HCT116 (cell line): ENCODE measurements at regions not wholly inside any gene's neighbourhood (a gene's known extent, or its start where the extent isn't known, plus 50 kb on each side); places are given as distances from the start of the nearest gene placed in this dataset.

ENCODE experiments used
- ATAC-seq: fragments of 200-7000 bp; cut with Tn5 transposase; 2 replicates; pipeline ENCODE4 v1.9.1; 2020; ENCODE audit warnings: mild to moderate bottlenecking, moderate library complexity
- BruUV-seq: library from RNA; stranded (reverse); fragments of 400-500 nt; replicated peaks from 2 replicates; lab custom pipeline; 2021; lab: Mats Ljungman, UMichigan
- CTCF ChIA-PET: fragments of 300-600 bp; sonication (Branson Sonifier 250); formaldehyde crosslinking; loops from one replicate; lab custom pipeline; 2021; ENCODE audit warnings: antibody characterized with exemption; lab: Charles Lee
- POLR2A ChIA-PET: fragments of 300-600, 350-600 bp; sonication (Branson Sonifier 250); formaldehyde crosslinking; loops from one replicate; lab custom pipeline; 2021; ENCODE audit warnings: antibody characterized with exemption; lab: Charles Lee
- RAD21 ChIA-PET, 2 experiments: fragments of 300-600 bp; sonication (Branson Sonifier 250); formaldehyde crosslinking; loops; one replicate each; lab custom pipeline; 2023; ENCODE audit warnings: low total read pairs in 2 of 2; ENCODE audit not compliant: uncharacterized antibody in 2 of 2, unreplicated experiment in 2 of 2, low non-redundant PET in 1 of 2; lab: Charles Lee
- DNase-seq: peaks from one replicate; pipeline ENCODE4 v3.0.0-alpha.2; 2010; ENCODE audit warnings: low read depth, low spot score
- H2AFZ ChIP-seq: fragments of 200-600 bp; shearing (Covaris generic), sonication (generic); 2 replicates; pipeline ENCODE4 v1.6.1; 2017; ENCODE audit warnings: low read depth, mixed run types, mixed read lengths, antibody characterized with exemption, low read length; ENCODE audit not compliant: poor library complexity, severe bottlenecking
- H3K27ac ChIP-seq: 2 replicates; pipeline ENCODE4 v1.5.1; 2012; ENCODE audit warnings: low read depth, low read length
- H3K27me3 ChIP-seq: fragments of 200-600 bp; sonication (generic); 2 replicates; pipeline ENCODE4 v1.6.1; 2016; ENCODE audit warnings: mixed run types, low read length, mixed read lengths; ENCODE audit not compliant: insufficient read depth
- H3K36me3 ChIP-seq, 2 experiments: fragments of 200-500 bp in 1 of 2; fragments of 200-600 bp in 1 of 2; sonication (Bioruptor generic) in 1 of 2; sonication (generic) in 1 of 2; 2 replicates each; pipeline versions ENCODE4 v1.5.1 to v1.6.1; 2014 to 2016; ENCODE audit warnings: low read length in 2 of 2, inconsistent platforms in 1 of 2, mixed read lengths in 1 of 2, mixed run types in 1 of 2; ENCODE audit not compliant: insufficient read depth in 2 of 2, control insufficient read depth in 1 of 2
- H3K4me1 ChIP-seq, 2 experiments: fragments of 200-600 bp in 1 of 2; sonication (generic) in 1 of 2; 2 replicates each; pipeline versions ENCODE4 v1.5.1 to v1.6.1; 2012 to 2017; ENCODE audit warnings: low read length in 2 of 2, inconsistent platforms in 1 of 2, mild to moderate bottlenecking in 1 of 2, mixed read lengths in 1 of 2, mixed run types in 1 of 2, moderate library complexity in 1 of 2; ENCODE audit not compliant: insufficient read depth in 2 of 2, control insufficient read depth in 1 of 2
- H3K4me2 ChIP-seq: fragments of 200-600 bp; sonication (generic); 2 replicates; pipeline ENCODE4 v1.6.1; 2017; ENCODE audit warnings: mixed run types, low read length, mixed read lengths
- H3K4me3 ChIP-seq, 2 experiments: fragments of 200-600 bp in 1 of 2; sonication (generic) in 1 of 2; replicated peaks in 1 of 2; 2 replicates each; pipeline ENCODE4 v1.5.1; 2011 to 2016; ENCODE audit warnings: low read length in 2 of 2, control low read depth in 1 of 2, low read depth in 1 of 2, mild to moderate bottlenecking in 1 of 2, mixed read lengths in 1 of 2, mixed run types in 1 of 2
- H3K79me2 ChIP-seq: fragments of 200-600 bp; sonication (generic); 2 replicates; pipeline ENCODE4 v1.6.1; 2017; ENCODE audit warnings: mild to moderate bottlenecking, mixed run types, low read length, moderate library complexity, mixed read lengths; ENCODE audit not compliant: insufficient read depth
- H3K9ac ChIP-seq: fragments of 200-600 bp; sonication (generic); 2 replicates; pipeline ENCODE4 v1.6.1; 2016; ENCODE audit warnings: low read length, mixed read lengths
- H3K9me2 ChIP-seq: fragments of 200-600 bp; sonication (generic), shearing (Covaris generic); 2 replicates; pipeline ENCODE4 v1.6.1; 2017; ENCODE audit warnings: mixed run types, mild to moderate bottlenecking, moderate library complexity; ENCODE audit not compliant: insufficient read depth
- H3K9me3 ChIP-seq, 2 experiments: fragments of 200-500 bp in 1 of 2; fragments of 200-600 bp in 1 of 2; sonication (Bioruptor generic) in 1 of 2; sonication (generic) in 1 of 2; 2 replicates each; pipeline ENCODE4 v1.6.1; 2014 to 2017; ENCODE audit warnings: low read length in 2 of 2, mixed read lengths in 2 of 2, inconsistent platforms in 1 of 2, low read depth in 1 of 2, mild to moderate bottlenecking in 1 of 2, mixed run types in 1 of 2, moderate library complexity in 1 of 2; ENCODE audit not compliant: control insufficient read depth in 1 of 2, insufficient read depth in 1 of 2
- H4K20me1 ChIP-seq: fragments of 200-600 bp; sonication (generic), shearing (Covaris generic); 2 replicates; pipeline ENCODE4 v1.6.1; 2017; ENCODE audit warnings: mixed run types, mild to moderate bottlenecking, moderate library complexity; ENCODE audit not compliant: insufficient read depth
- JUND ChIP-seq: IDR thresholded peaks from 2 replicates; pipeline ENCODE4 v1.6.1; 2012
- RAD21 ChIP-seq: IDR thresholded peaks from 2 replicates; pipeline ENCODE4 v1.6.1; 2012; ENCODE audit warnings: low read depth, mild to moderate bottlenecking
- SIN3A ChIP-seq: IDR thresholded peaks from 2 replicates; pipeline ENCODE4 v1.6.1; 2012; ENCODE audit warnings: low read depth
- SP1 ChIP-seq: IDR thresholded peaks from 2 replicates; pipeline ENCODE4 v1.6.1; 2012; ENCODE audit warnings: low read depth
- TCF7L2 ChIP-seq: IDR thresholded peaks from 2 replicates; pipeline ENCODE4 v1.7.0; 2011; ENCODE audit warnings: borderline replicate concordance, inconsistent platforms; ENCODE audit not compliant: insufficient read depth, insufficient read length; ENCODE audit errors: extremely low read depth
- ZBTB33 ChIP-seq: IDR thresholded peaks from 2 replicates; pipeline ENCODE4 v1.6.1; 2011; ENCODE audit warnings: mild to moderate bottlenecking, low read length, moderate library complexity; ENCODE audit not compliant: insufficient replicate concordance; ENCODE audit errors: extremely low read depth
- ZNF274 ChIP-seq: fragments of 200-500 bp; sonication (Bioruptor generic); IDR thresholded peaks from 2 replicates; pipeline ENCODE4 v1.6.1; 2014; ENCODE audit warnings: mild to moderate bottlenecking, low read depth, low read length, inconsistent platforms
- intact Hi-C: fragments of 100-400 bp; cut with micrococcal nuclease; formaldehyde crosslinking; loops from 2 replicates; pipeline ENCODE4 v1.10.0; 2022

- DNase-seq: no peak
- intact Hi-C loops: no loop called here
- Histone ChIP-seq H3K9me3 (no peaks in the 10 kb centered on the region), H3K27ac (no peak overlapping the region), H3K9me2 (no peaks in the 10 kb centered on the region), H3K4me3 (no peak overlapping the region), H3K9ac (no peak overlapping the region), H4K20me1 (no peaks in the 10 kb centered on the region), H3K36me3 (no peaks in the 10 kb centered on the region), H3K79me2 (no peaks in the 10 kb centered on the region), H2AFZ (no peak overlapping the region), H3K4me2 (no peak overlapping the region), H3K4me1 (no peaks in the 10 kb centered on the region), H3K27me3 (no peaks in the 10 kb centered on the region)
- TF ChIP-seq RAD21: no peak
- RAD21 ChIA-PET: no interaction called here
- CTCF ChIA-PET: no interaction called here
- no TSS peak for BruUV-seq
- POLR2A ChIA-PET: no interaction called here
- no peak for ATAC-seq
These were observed 192.1 kb downstream of the IDS start for GRCh38 chrX:149312988-149313387.

- Histone ChIP-seq H3K36me3 (no peaks in the 10 kb centered on the region), H3K9ac (no peak overlapping the region), H3K9me3 (no peaks in the 10 kb centered on the region), H3K27ac (no peak overlapping the region), H3K79me2 (no peaks in the 10 kb centered on the region), H3K27me3 (no peaks in the 10 kb centered on the region), H3K4me3 (no peak overlapping the region), H4K20me1 (no peaks in the 10 kb centered on the region), H2AFZ (no peak overlapping the region), H3K4me2 (no peak overlapping the region), H3K9me2 (no peaks in the 10 kb centered on the region), H3K4me1 (no peaks in the 10 kb centered on the region)
- RAD21 ChIA-PET: no interaction called here
- no TSS peak for BruUV-seq
- CTCF ChIA-PET: no interaction called here
- no peak for DNase-seq
- POLR2A ChIA-PET: no interaction called here
- TF ChIP-seq TCF7L2: no peak
- TF ChIP-seq ZNF274: no peak
- no peak for TF ChIP-seq JUND
- no peak for TF ChIP-seq SP1
- no peak for TF ChIP-seq RAD21
- TF ChIP-seq ZBTB33: no peak
- no peak for TF ChIP-seq SIN3A
- no peak for ATAC-seq
- intact Hi-C loops: no loop called here
These were observed 193.0 kb downstream of the IDS start for GRCh38 chrX:149312097-149312496.
